Stimulated activated naive CD8-positive, alpha-beta T cell treated with anti-CD3 and anti-CD28 coated beads, Interleukin-15, amount 100 ng/mL, for 72 hours (primary cell): ENCODE measurements at regions not wholly inside any gene's neighbourhood (a gene's known extent, or its start where the extent isn't known, plus 50 kb on each side); places are given as distances from the start of the nearest gene placed in this dataset.

Experiments used
- ATAC-seq: fragments of 150-1000 bp; cut with Tn5 transposase; 2 replicates; pipeline ENCODE4 v1.10.0; 2021; ENCODE audit warnings: mild to moderate bottlenecking, moderate library complexity
- DNase-seq, 2 donors: peaks; one replicate each; pipeline ENCODE4 v3.0.0; 2021 to 2022
- H3K27ac Mint-ChIP-seq, 2 donors: one replicate each; pipeline ENCODE4 v1.8.0; 2022; ENCODE audit warnings: mild to moderate bottlenecking in 2 of 2, mixed read lengths in 2 of 2, moderate library complexity in 2 of 2
- H3K27me3 Mint-ChIP-seq: one replicate; pipeline ENCODE4 v1.8.0; 2022; ENCODE audit warnings: mixed read lengths
- H3K4me1 Mint-ChIP-seq: one replicate; pipeline ENCODE4 v1.8.0; 2022; ENCODE audit warnings: mild to moderate bottlenecking, mixed read lengths
- H3K4me3 Mint-ChIP-seq, 2 donors: one replicate each; pipeline ENCODE4 v1.8.0; 2022; ENCODE audit warnings: mild to moderate bottlenecking in 2 of 2, mixed read lengths in 2 of 2, moderate library complexity in 1 of 2
- H3K9me3 Mint-ChIP-seq, 2 donors: one replicate each; pipeline ENCODE4 v1.8.0; 2022; ENCODE audit warnings: mixed read lengths in 2 of 2

DNA sequence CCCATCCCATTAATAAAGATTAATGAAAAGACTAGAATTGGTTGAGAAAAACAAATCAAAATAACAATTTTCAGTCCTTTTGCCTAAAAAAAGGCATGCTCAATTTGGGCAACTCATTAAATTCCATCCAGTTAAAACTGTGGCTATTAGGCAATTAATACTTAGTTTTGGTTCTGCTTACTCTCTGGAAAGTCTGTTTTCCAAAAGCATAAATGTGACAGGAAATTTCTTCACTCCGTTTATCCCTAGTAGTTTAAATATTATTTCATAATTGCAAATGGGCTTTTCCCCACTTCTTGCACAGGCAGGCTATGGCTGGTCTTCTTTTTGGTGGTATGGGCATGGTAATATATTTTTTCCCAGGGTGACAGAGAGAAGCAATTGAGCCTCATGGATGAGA, 373.3 kb upstream of the KLF4 start:
- Mint-ChIP-seq H3K27me3 (no peaks in the 10 kb centered on the region), H3K4me1 (no peaks in the 10 kb centered on the region), H3K27ac (no peak overlapping the region), H3K9me3 (peaks cover 0 to 15% of the 10 kb centered on the region in 2 donors), H3K4me3 (no peak overlapping the region)
- no peak for ATAC-seq
- no peak for DNase-seq

- H3K27ac Mint-ChIP-seq, result no peak overlapping the region
- no peak for ATAC-seq
- H3K4me1 Mint-ChIP-seq, result no peaks in the 10 kb centered on the region
Measured at GRCh38 chr9:107862323-107862722, 372.8 kb upstream of the KLF4 start.

DNA sequence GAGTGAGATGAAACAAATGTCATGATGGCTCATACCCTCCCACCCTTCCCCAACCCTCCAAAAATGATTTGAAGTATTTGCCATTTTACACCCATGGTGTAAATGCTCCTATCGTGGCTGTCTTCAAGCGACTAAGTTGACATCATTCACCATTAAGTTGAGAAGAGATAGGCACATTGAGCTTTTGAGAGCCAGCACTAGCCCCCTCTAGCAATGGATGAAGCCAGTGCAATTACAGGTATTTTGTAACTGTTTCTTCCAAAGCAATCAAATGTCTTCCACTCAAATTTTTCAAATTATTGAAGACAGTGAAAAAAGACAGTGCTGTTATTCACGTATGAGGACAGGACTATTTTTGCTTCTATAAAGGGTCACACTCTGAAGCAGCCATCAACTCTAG, 371.5 kb upstream of the KLF4 start:
- no peak overlapping the region for H3K27ac Mint-ChIP-seq
- no peak for ATAC-seq
- DNase-seq, result no peak
- H3K4me1 Mint-ChIP-seq, result no peaks in the 10 kb centered on the region
- H3K27me3 Mint-ChIP-seq, result no peaks in the 10 kb centered on the region
- no peak overlapping the region for H3K4me3 Mint-ChIP-seq
- H3K9me3 Mint-ChIP-seq, result peaks cover 0 to 15% of the 10 kb centered on the region in 2 donors

More at GRCh38 chr9:107862323-107862722, 372.8 kb upstream of the KLF4 start:
- no peak for DNase-seq
- Mint-ChIP-seq H3K4me3 (no peak overlapping the region), H3K27me3 (no peaks in the 10 kb centered on the region), H3K9me3 (peaks cover 0 to 15% of the 10 kb centered on the region in 2 donors)

DNA sequence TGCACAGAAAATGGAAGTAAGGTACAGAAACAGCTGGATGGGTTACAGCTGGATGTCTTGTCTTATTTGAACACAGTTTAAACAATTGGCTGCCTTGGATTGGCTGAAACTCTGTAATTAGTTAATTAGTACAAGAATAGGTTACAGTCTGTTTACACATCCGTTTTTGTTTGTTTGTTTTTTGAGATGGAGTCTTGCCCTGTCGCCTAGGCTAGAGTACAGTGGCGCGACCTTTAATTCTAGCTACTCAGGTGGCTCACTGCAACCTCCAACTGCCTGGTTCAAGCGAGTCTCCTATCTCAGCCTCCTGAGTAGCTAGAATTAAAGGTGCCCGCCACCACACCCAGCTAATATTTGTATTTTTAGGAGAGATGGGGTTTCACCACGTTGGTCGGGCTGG, 368.7 kb upstream of the KLF4 start:
- Mint-ChIP-seq H3K9me3 (peaks cover 0 to 10% of the 10 kb centered on the region in 2 donors), H3K27ac (no peak overlapping the region), H3K4me3 (no peak overlapping the region), H3K27me3 (no peaks in the 10 kb centered on the region), H3K4me1 (no peaks in the 10 kb centered on the region)
- ATAC-seq (no peak), DNase-seq (no peak)

DNA sequence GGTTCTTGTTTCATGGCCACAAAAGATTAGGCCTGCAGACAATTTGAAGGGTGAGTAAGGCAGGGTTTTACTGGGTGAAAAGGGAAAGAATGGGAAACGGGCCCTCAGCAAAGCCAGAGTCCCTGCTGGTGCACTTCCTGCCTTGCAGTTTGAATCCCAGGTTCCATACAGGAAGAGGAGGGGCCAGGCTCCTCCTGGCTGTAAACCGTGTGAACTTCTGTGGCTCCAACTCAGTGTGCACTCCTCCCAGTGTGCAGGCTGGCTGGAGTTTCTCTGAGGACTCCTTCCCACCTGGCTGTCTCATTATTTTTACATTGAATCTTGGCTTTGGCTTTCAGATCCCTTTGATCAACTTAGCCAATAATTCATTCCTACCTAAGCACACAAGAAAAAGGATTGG, 367.1 kb upstream of the KLF4 start:
- Mint-ChIP-seq H3K27ac (no peak overlapping the region), H3K27me3 (no peaks in the 10 kb centered on the region), H3K4me3 (no peak overlapping the region), H3K4me1 (no peaks in the 10 kb centered on the region), H3K9me3 (peaks cover 0 to 3% of the 10 kb centered on the region in 2 donors)
- DNase-seq (no peak), ATAC-seq (no peak)

- ATAC-seq (no peak), DNase-seq (no peak)
- H3K27me3 Mint-ChIP-seq, result no peaks in the 10 kb centered on the region
- peaks cover 0 to 5% of the 10 kb centered on the region in 2 donors for H3K9me3 Mint-ChIP-seq
- H3K4me3 Mint-ChIP-seq, result no peak overlapping the region
- H3K4me1 Mint-ChIP-seq, result no peaks in the 10 kb centered on the region
- H3K27ac Mint-ChIP-seq, result no peak overlapping the region
Measured at GRCh38 chr9:107855164-107855563, 365.6 kb upstream of the KLF4 start.

DNA sequence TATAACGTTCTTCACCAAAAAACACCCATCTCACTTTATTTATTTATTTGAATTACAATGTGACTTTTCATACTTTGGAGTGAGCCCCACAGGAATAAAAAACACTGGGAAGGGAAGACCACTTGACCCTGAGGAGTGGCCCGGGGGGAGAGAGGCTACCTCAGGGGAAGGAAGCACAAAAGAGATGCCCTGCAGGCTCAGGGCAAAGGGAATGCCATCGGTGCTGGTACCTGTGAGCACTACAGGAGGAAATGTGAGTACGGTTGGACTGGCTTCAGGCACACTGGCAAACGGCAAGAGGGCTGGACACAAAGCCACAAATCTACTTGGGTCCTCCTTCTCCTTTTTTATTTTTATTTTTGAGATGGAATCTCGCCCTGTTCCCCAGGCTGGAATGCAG, 363.9 kb upstream of the KLF4 start:
- no peak overlapping the region for H3K27ac Mint-ChIP-seq
- H3K4me1 Mint-ChIP-seq, result no peaks in the 10 kb centered on the region
- H3K4me3 Mint-ChIP-seq, result no peak overlapping the region

DNA sequence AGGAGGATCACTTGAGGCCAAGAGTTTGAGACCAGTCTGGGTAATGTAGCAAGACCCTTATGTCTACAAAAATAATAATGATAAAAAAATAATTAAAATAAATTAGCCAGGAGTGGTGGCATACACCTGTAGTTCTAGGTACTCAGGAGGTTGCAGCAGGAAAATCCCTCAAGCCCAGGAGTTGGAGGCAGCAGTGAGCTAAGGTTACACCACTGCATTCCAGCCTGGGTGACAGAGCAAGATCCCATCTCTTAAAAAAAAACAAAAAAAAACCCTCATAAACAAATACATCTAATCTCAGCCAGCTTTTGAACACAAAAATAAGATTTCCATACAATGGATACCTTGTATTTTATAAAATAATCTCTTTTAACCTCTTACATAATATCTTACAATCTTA, 363.3 kb upstream of the KLF4 start:
- no peak for DNase-seq
- no peaks in the 10 kb centered on the region for H3K27me3 Mint-ChIP-seq
- H3K4me3 Mint-ChIP-seq, result no peak overlapping the region
- H3K9me3 Mint-ChIP-seq, result peaks cover 0 to 13% of the 10 kb centered on the region in 2 donors
- H3K4me1 Mint-ChIP-seq, result no peaks in the 10 kb centered on the region
- no peak overlapping the region for H3K27ac Mint-ChIP-seq
- no peak for ATAC-seq

More for the DNA sequence above, 363.9 kb upstream of the KLF4 start:
- no peak for ATAC-seq
- no peak for DNase-seq
- Mint-ChIP-seq H3K9me3 (peaks cover 0 to 13% of the 10 kb centered on the region in 2 donors), H3K27me3 (no peaks in the 10 kb centered on the region)

GRCh38 chr9:107850653-107851052, 361.1 kb upstream of the KLF4 start:
- no peaks in the 10 kb centered on the region for H3K4me1 Mint-ChIP-seq
- no peak for ATAC-seq
- peaks cover 0 to 24% of the 10 kb centered on the region in 2 donors for H3K9me3 Mint-ChIP-seq
- no peak overlapping the region for H3K4me3 Mint-ChIP-seq
- H3K27me3 Mint-ChIP-seq, result no peaks in the 10 kb centered on the region
- no peak overlapping the region for H3K27ac Mint-ChIP-seq
- DNase-seq, result no peak

- H3K9me3 Mint-ChIP-seq, result peaks cover 0 to 32% of the 10 kb centered on the region in 2 donors
Measured at GRCh38 chr9:107847978-107848964, 358.7 kb upstream of the KLF4 start.

DNA sequence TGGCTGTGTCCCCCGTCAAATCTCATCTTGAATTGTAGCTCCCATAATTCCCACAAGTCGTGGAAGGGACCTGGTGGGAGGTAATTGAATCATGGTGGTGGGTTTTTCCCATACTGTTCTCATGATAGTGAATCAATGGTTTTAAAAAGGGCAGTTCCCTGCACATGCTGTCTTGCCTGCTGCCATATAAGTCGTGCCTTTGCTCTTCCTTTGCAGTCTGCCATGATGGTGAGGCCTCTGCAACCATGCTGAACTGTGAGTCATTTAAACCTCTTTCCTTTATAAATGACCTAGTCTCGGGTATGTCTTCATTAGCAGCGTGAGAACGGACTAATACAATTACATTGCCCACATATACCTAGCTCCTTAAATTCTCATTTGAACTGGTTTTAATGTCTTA, 353.0 kb upstream of the KLF4 start:
- DNase-seq, result no peak
- no peaks in the 10 kb centered on the region for H3K27me3 Mint-ChIP-seq
- peaks cover 22 to 27% of the 10 kb centered on the region in 2 donors for H3K9me3 Mint-ChIP-seq
- H3K27ac Mint-ChIP-seq, result no peak overlapping the region
- no peak for ATAC-seq
- H3K4me1 Mint-ChIP-seq, result no peaks in the 10 kb centered on the region
- H3K4me3 Mint-ChIP-seq, result no peak overlapping the region

More at GRCh38 chr9:107847978-107848964, 358.7 kb upstream of the KLF4 start:
- DNase-seq (no peak), ATAC-seq (no peak)
- no peaks in the 10 kb centered on the region for H3K4me1 Mint-ChIP-seq
- no peak overlapping the region for H3K27ac Mint-ChIP-seq
- no peak overlapping the region for H3K4me3 Mint-ChIP-seq
- H3K27me3 Mint-ChIP-seq, result no peaks in the 10 kb centered on the region

DNA sequence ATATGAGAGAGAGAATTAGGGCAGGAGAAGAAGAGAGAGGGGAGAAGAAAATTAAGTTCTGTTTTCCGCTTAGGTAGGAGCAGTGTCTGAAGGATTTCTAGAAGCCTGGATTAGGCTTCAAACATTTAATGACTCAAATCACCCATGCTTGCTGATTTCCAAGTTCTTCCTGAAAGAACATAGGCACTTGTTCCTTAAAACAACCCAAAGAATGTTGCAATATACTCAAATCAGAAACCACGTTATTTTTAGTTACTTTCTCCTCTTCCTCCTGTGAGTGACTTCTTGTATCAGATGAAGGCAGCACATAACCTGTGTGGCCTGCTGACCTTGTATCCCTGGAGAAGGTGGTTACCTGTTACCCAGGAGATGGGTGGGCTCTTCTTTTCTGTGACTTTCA, 351.5 kb upstream of the KLF4 start:
- Mint-ChIP-seq H3K27me3 (no peaks in the 10 kb centered on the region), H3K4me3 (no peak overlapping the region), H3K9me3 (peaks cover 25% of the 10 kb centered on the region in 2 donors), H3K4me1 (no peaks in the 10 kb centered on the region), H3K27ac (no peak overlapping the region)
- DNase-seq, result no peak
- ATAC-seq, result no peak

- DNase-seq (no peak), ATAC-seq (no peak)
- Mint-ChIP-seq H3K27me3 (no peaks in the 10 kb centered on the region), H3K27ac (no peak overlapping the region), H3K4me1 (no peaks in the 10 kb centered on the region), H3K9me3 (peaks cover 17 to 30% of the 10 kb centered on the region in 2 donors), H3K4me3 (no peak overlapping the region)
Measured at GRCh38 chr9:107839371-107839770, 349.8 kb upstream of the KLF4 start.

DNA sequence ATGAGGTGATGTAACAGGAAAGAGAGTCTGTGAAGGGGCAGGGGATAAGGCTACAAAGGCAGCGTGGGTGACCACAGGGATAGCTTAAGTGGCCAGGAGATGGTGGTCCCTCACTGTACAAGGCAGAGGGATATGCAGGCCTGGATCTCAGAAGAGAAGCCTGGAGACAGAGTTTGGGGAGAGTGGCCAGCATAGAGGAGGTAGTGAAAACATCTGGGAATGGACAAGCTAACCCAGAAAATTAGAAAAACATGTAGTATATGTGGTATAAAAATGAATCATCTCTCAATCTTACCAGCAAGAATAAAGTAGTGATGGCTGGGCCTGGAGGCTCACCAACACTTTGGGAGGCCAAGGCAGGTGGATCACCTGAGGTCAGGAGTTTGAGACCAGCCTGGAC, 349.2 kb upstream of the KLF4 start:
- H3K27me3 Mint-ChIP-seq, result no peaks in the 10 kb centered on the region
- no peaks in the 10 kb centered on the region for H3K4me1 Mint-ChIP-seq
- no peak overlapping the region for H3K27ac Mint-ChIP-seq
- no peak overlapping the region for H3K4me3 Mint-ChIP-seq
- no peak for ATAC-seq
- H3K9me3 Mint-ChIP-seq, result peaks cover 17 to 31% of the 10 kb centered on the region in 2 donors
- DNase-seq, result no peak

DNA sequence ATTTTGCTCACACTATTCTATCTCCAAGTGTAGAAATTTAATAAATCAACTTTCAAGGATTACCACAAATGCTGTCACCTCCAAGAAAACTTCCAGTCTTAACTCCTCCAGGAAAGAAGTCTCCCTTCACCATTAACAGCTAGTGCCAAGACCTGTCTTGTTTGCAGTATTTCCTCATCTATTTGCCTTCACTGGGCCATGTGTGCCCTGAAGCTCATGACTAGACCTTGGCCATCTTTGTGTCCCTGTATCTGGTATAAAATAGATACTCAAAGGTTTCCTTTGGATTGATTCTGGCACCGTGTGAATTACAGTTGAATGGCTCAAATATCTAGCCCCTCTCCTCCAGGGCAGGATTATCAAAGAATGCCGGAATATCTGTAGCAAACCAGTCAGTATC, 346.7 kb upstream of the KLF4 start:
- H3K4me3 Mint-ChIP-seq, result no peak overlapping the region
- ATAC-seq (no peak), DNase-seq (no peak)
- H3K4me1 Mint-ChIP-seq, result no peaks in the 10 kb centered on the region
- no peak overlapping the region for H3K27ac Mint-ChIP-seq
- no peaks in the 10 kb centered on the region for H3K27me3 Mint-ChIP-seq
- peaks cover 17 to 23% of the 10 kb centered on the region in 2 donors for H3K9me3 Mint-ChIP-seq

DNA sequence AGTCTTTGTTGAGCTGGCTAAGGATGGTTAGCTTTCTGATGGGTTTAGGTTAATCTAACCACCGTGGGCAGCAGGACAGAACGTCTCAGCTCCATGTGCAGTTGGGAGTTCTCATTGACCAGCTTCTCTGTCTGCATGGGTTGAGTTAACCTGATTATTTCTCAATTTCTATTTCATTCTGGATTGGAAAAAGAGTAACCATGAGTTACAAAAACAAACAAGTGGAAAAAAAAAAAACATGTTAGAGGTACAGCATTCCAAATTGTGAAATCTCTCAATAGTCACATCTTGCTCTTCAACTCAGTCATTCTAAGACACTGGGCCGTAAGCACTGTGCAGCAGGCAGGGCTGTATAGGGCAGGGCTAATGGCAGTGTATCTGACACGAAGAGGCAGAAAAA, 343.7 kb upstream of the KLF4 start:
- no peak overlapping the region for H3K4me3 Mint-ChIP-seq
- H3K4me1 Mint-ChIP-seq, result no peaks in the 10 kb centered on the region
- no peak for DNase-seq
- ATAC-seq, result no peak
- no peaks in the 10 kb centered on the region for H3K27me3 Mint-ChIP-seq
- H3K9me3 Mint-ChIP-seq, result peaks cover 11 to 26% of the 10 kb centered on the region in 2 donors
- H3K27ac Mint-ChIP-seq, result no peak overlapping the region
